Stimulated activated CD4-positive, alpha-beta T cell treated with anti-CD3 and anti-CD28 coated beads, Interleukin-4, amount 100 ng/mL, for 1 hour (primary cell): ENCODE measurements at regions not wholly inside any gene's neighbourhood (a gene's known extent, or its start where the extent isn't known, plus 50 kb on each side); places are given as distances from the start of the nearest gene placed in this dataset.
"Not testable (repeated sequence)": the region's sequence is repeated elsewhere in the genome, so short reads cannot be mapped to it uniquely, and the experiment has no call there.

Experiments used
- DNase-seq: peaks from one replicate; pipeline ENCODE4 v3.0.0-alpha.2; 2020

- no peak for DNase-seq
Measured at GRCh38 chr2:217362710-217363109, 502.8 kb upstream of the TNP1 start.

GRCh38 chr2:217362286-217362685 lies 502.4 kb upstream of the TNP1 start:
- no peak for DNase-seq

GRCh38 chr2:217361483-217361880 lies 501.6 kb upstream of the TNP1 start:
- no peak for DNase-seq

GRCh38 chr2:217360781-217361482 lies 501.1 kb upstream of the TNP1 start:
- no peak for DNase-seq

GRCh38 chr2:217360111-217360510 lies 500.2 kb upstream of the TNP1 start:
- no peak for DNase-seq

GRCh38 chr2:217357886-217358620 lies 498.2 kb upstream of the TNP1 start:
- DNase-seq: no peak

- no peak for DNase-seq
Measured at GRCh38 chr2:217356781-217357180, 496.9 kb upstream of the TNP1 start.

GRCh38 chr2:217356142-217356541 lies 496.3 kb upstream of the TNP1 start:
- DNase-seq: no peak

- DNase-seq: no peak
Measured at GRCh38 chr2:217353591-217353990, 493.7 kb upstream of the TNP1 start.

- DNase-seq: no peak
Measured at GRCh38 chr2:217351378-217351777, 491.5 kb upstream of the TNP1 start.

- DNase-seq: no peak
Measured at GRCh38 chr2:217349251-217349650, 489.4 kb upstream of the TNP1 start.

GRCh38 chr2:217347630-217348029 lies 487.8 kb upstream of the TNP1 start:
- DNase-seq: not testable (repeated sequence)

GRCh38 chr2:217346043-217346442 lies 486.2 kb upstream of the TNP1 start:
- DNase-seq: not testable (repeated sequence)

GRCh38 chr2:217340899-217341298 lies 481.0 kb upstream of the TNP1 start:
- DNase-seq: no peak

- no peak for DNase-seq
Measured at GRCh38 chr2:217340176-217340575, 480.3 kb upstream of the TNP1 start.

GRCh38 chr2:217339753-217340152 lies 479.9 kb upstream of the TNP1 start:
- no peak for DNase-seq

- DNase-seq: no peak
Measured at GRCh38 chr2:217338306-217338916, 478.5 kb upstream of the TNP1 start.

GRCh38 chr2:217337771-217338170 lies 477.9 kb upstream of the TNP1 start:
- no peak for DNase-seq

GRCh38 chr2:217336694-217337093 lies 476.8 kb upstream of the TNP1 start:
- no peak for DNase-seq

GRCh38 chr2:217335341-217335966 lies 475.6 kb upstream of the TNP1 start:
- DNase-seq: no peak

- DNase-seq: no peak
Measured at GRCh38 chr2:217334561-217334960, 474.7 kb upstream of the TNP1 start.

GRCh38 chr2:217332866-217333265 lies 473.0 kb upstream of the TNP1 start:
- DNase-seq: no peak

GRCh38 chr2:217332417-217332791 lies 472.5 kb upstream of the TNP1 start:
- DNase-seq: no peak
